Esophagus squamous epithelium (tissue), 5 donors: ENCODE measurements at regions not wholly inside any gene's neighbourhood (a gene's known extent, or its start where the extent isn't known, plus 50 kb on each side); places are given as distances from the start of the nearest gene placed in this dataset.

Experiments used
- DNase-seq: peaks from one replicate; lab custom pipeline; 2025; lab: John Stamatoyannopoulos, UW
- H3K27ac ChIP-seq, 4 donors: fragments of 200-600 bp; sonication (generic); one replicate each; pipeline ENCODE4 v1.5.1; 2016 to 2019; ENCODE audit warnings: mild to moderate bottlenecking in 1 of 4
- H3K27me3 ChIP-seq, 4 donors: fragments of 200-600 bp; sonication (generic); 1 replicate in 3 of 4; 2 replicates in 1 of 4; pipeline versions ENCODE4 v1.5.1 to v1.6.0; 2017 to 2021; ENCODE audit warnings: antibody characterized with exemption in 1 of 4
- H3K36me3 ChIP-seq, 3 donors: fragments of 200-600 bp; sonication (generic); one replicate each; pipeline ENCODE4 v1.5.1; 2016 to 2019
- H3K4me1 ChIP-seq, 3 donors: fragments of 200-600 bp; sonication (generic); one replicate each; pipeline ENCODE4 v1.5.1; 2017 to 2019
- H3K4me3 ChIP-seq, 4 donors: fragments of 200-600 bp; sonication (generic); 1 replicate in 3 of 4; 2 replicates in 1 of 4; pipeline ENCODE4 v1.5.1; 2016 to 2019; ENCODE audit warnings: mild to moderate bottlenecking in 2 of 4, moderate library complexity in 1 of 4
- H3K9me3 ChIP-seq, 3 donors: fragments of 200-600 bp; sonication (generic); one replicate each; pipeline ENCODE4 v1.5.1; 2016 to 2019
- CTCF ChIP-seq, 6 experiments: fragments of 450-650 bp in 4 of 6; fragments of 200-600 bp in 2 of 6; sonication (generic) in 2 of 6; IDR thresholded peaks; one replicate each; pipeline ENCODE4 v1.5.1; 2016 to 2019; ENCODE audit warnings: antibody characterized with exemption in 6 of 6, mild to moderate bottlenecking in 4 of 6, moderate library complexity in 4 of 6
- POLR2A ChIP-seq, 4 donors: fragments of 450-650 bp; IDR thresholded peaks; one replicate each; pipeline ENCODE4 v1.6.1; 2017; ENCODE audit warnings: antibody characterized with exemption in 4 of 4, mild to moderate bottlenecking in 4 of 4, moderate library complexity in 3 of 4
- WGBS, 2 donors: methylation state at CpG; one replicate each; pipeline ENCODE4 v1.1.5; 2018; 5-methylcytosine and 5-hydroxymethylcytosine counted together
- intact Hi-C: fragments of 100-400 bp; cut with DNase I; formaldehyde crosslinking; loops from one replicate; pipeline ENCODE4 v1.15.0; 2022
- donor health status: DM: yes; HTN: yes; CAD: no.

GRCh38 chr2:236342951-236343350, 78.7 kb upstream of the ASB18 start:
- H3K4me3 ChIP-seq: no peak overlapping the region
- no peak for DNase-seq
- intact Hi-C loops: loop anchor here (5.0 to 10.0 kb wide), 2 partner anchors 682 to 729 kb away; no protein-coding TSS in a partner anchor

GRCh38 chr2:236343400-236344161, 79.4 kb upstream of the ASB18 start:
- Histone ChIP-seq H3K27me3 (no peaks in the 10 kb centered on the region), H3K9me3 (no peaks in the 10 kb centered on the region), H3K36me3 (no peaks in the 10 kb centered on the region), H3K4me3 (no peak overlapping the region), H3K4me1 (peaks cover 0 to 5% (median 0%) of the 10 kb centered on the region in 3 donors), H3K27ac (no peak overlapping the region)
- intact Hi-C loops: loop anchor here (5.0 to 10.0 kb wide), 2 partner anchors 681 to 729 kb away; no protein-coding TSS in a partner anchor
- DNase-seq: no peak
- TF ChIP-seq POLR2A (IDR thresholded peaks at IDR 0.05): no peak
- peak; percentile 59 to 84 (median 76) for TF ChIP-seq CTCF (IDR thresholded peaks at IDR 0.05)
- 36 to 40% methylated on average over 9 to 10 of the region's 10 CpGs for WGBS, 2 donors

More at GRCh38 chr2:236342951-236343350, 78.7 kb upstream of the ASB18 start:
- no peaks in the 10 kb centered on the region for H3K27me3 ChIP-seq
- WGBS, 2 donors: 87 to 89% methylated on average over 11 to 12 of the region's 12 CpGs
- no peak overlapping the region for H3K27ac ChIP-seq
- peaks cover 0 to 11% (median 0%) of the 10 kb centered on the region in 3 donors for H3K4me1 ChIP-seq
- H3K9me3 ChIP-seq: no peaks in the 10 kb centered on the region
- TF ChIP-seq CTCF (IDR thresholded peaks at IDR 0.05): no peak
- no peak for TF ChIP-seq POLR2A (IDR thresholded peaks at IDR 0.05)
- no peaks in the 10 kb centered on the region for H3K36me3 ChIP-seq

GRCh38 chr2:236344446-236344845, 80.2 kb upstream of the ASB18 start:
- no peaks in the 10 kb centered on the region for H3K9me3 ChIP-seq
- H3K4me1 ChIP-seq: no peaks in the 10 kb centered on the region
- 79 to 92% methylated on average over 4 to 5 of the region's 7 CpGs for WGBS, 2 donors
- no peak overlapping the region for H3K4me3 ChIP-seq
- DNase-seq: no peak
- H3K36me3 ChIP-seq: no peaks in the 10 kb centered on the region
- TF ChIP-seq POLR2A (IDR thresholded peaks at IDR 0.05): no peak
- TF ChIP-seq CTCF (IDR thresholded peaks at IDR 0.05): no peak
- H3K27me3 ChIP-seq: no peaks in the 10 kb centered on the region
- intact Hi-C loops: loop anchor here (5.0 to 10.0 kb wide), 2 partner anchors 680 to 728 kb away; no protein-coding TSS in a partner anchor
- no peak overlapping the region for H3K27ac ChIP-seq

- no peaks in the 10 kb centered on the region for H3K4me1 ChIP-seq
- H3K27me3 ChIP-seq: no peaks in the 10 kb centered on the region
- WGBS, 2 donors: 55 to 70% methylated on average over 11 to 13 of the region's 18 CpGs
- no peak for TF ChIP-seq POLR2A (IDR thresholded peaks at IDR 0.05)
- no peak for TF ChIP-seq CTCF (IDR thresholded peaks at IDR 0.05)
- no peak overlapping the region for H3K27ac ChIP-seq
- no peak for DNase-seq
- no peak overlapping the region for H3K4me3 ChIP-seq
- H3K36me3 ChIP-seq: no peaks in the 10 kb centered on the region
- H3K9me3 ChIP-seq: no peaks in the 10 kb centered on the region
- intact Hi-C loops: loop anchor here (10.0 kb wide), 1 partner anchor 680 kb away; no protein-coding TSS in a partner anchor
These were observed 81.0 kb upstream of the ASB18 start for GRCh38 chr2:236345081-236345714.

- 100% methylated on average over 1 of the region's 6 CpGs; no CpG with 5 or more reads in 1 of the 2 donors for WGBS, 2 donors
- TF ChIP-seq CTCF (IDR thresholded peaks at IDR 0.05) (no peak), POLR2A (IDR thresholded peaks at IDR 0.05) (no peak)
- intact Hi-C loops: loop anchor here (10.0 kb wide), 1 partner anchor 678 kb away; no protein-coding TSS in a partner anchor
- H3K27me3 ChIP-seq: no peaks in the 10 kb centered on the region
- H3K4me1 ChIP-seq: no peaks in the 10 kb centered on the region
- no peak overlapping the region for H3K4me3 ChIP-seq
- H3K9me3 ChIP-seq: no peaks in the 10 kb centered on the region
- H3K36me3 ChIP-seq: no peaks in the 10 kb centered on the region
- DNase-seq: no peak
- H3K27ac ChIP-seq: no peak overlapping the region
These were observed 82.2 kb upstream of the ASB18 start for GRCh38 chr2:236346366-236346765.
